Neural cell (in vitro differentiated cells): ENCODE measurements at regions not wholly inside any gene's neighbourhood (a gene's known extent, or its start where the extent isn't known, plus 50 kb on each side); places are given as distances from the start of the nearest gene placed in this dataset.

Source experiments
- H2AFZ ChIP-seq: fragments of 200-600, 300-800 bp; sonication (generic), shearing (Covaris generic); 2 replicates; pipeline ENCODE4 v1.6.0; 2014; ENCODE audit warnings: low read depth, mild to moderate bottlenecking, antibody characterized with exemption, low read length, moderate library complexity
- H3F3A ChIP-seq: fragments of 200-600 bp; shearing (Covaris generic); 2 replicates; pipeline ENCODE4 v1.6.1; 2016; ENCODE audit warnings: mild to moderate bottlenecking, moderate library complexity, mixed read lengths, antibody characterized with exemption, low read length; ENCODE audit not compliant: insufficient read depth, poor library complexity, severe bottlenecking
- H3K27ac ChIP-seq: fragments of 200-600, 300-800 bp; sonication (generic), shearing (Covaris generic); 2 replicates; pipeline ENCODE4 v1.5.1; 2014; ENCODE audit warnings: mild to moderate bottlenecking, low read length, moderate library complexity
- H3K27me3 ChIP-seq: fragments of 300-800, 200-600 bp; sonication (generic), shearing (Covaris generic); 2 replicates; pipeline ENCODE4 v1.6.0; 2014; ENCODE audit warnings: mild to moderate bottlenecking, low read depth, low read length, moderate library complexity; ENCODE audit not compliant: insufficient read depth
- H3K36me3 ChIP-seq: fragments of 300-800, 200-600 bp; sonication (generic), shearing (Covaris generic); 2 replicates; pipeline ENCODE4 v1.5.1; 2014; ENCODE audit warnings: mild to moderate bottlenecking, antibody characterized with exemption, low read length, moderate library complexity; ENCODE audit not compliant: insufficient read depth
- H3K4me2 ChIP-seq: fragments of 300-800, 200-600 bp; sonication (generic), shearing (Covaris generic); 2 replicates; pipeline ENCODE4 v1.6.0; 2014; ENCODE audit warnings: mild to moderate bottlenecking, low read length
- H3K4me3 ChIP-seq: fragments of 300-800, 200-600 bp; sonication (generic), shearing (Covaris generic); 2 replicates; pipeline ENCODE4 v1.5.1; 2014; ENCODE audit warnings: mild to moderate bottlenecking, low read length, moderate library complexity
- H3K79me2 ChIP-seq: fragments of 200-600 bp; shearing (Covaris generic); replicated peaks from 2 replicates; pipeline ENCODE4 v1.6.0; 2014; ENCODE audit warnings: mild to moderate bottlenecking, low read length, moderate library complexity; ENCODE audit not compliant: insufficient read depth
- H3K9ac ChIP-seq: fragments of 300-800, 200-600 bp; sonication (generic), shearing (Covaris generic); 2 replicates; pipeline ENCODE4 v1.6.1; 2016; ENCODE audit warnings: mild to moderate bottlenecking, low read length, mixed read lengths
- H3K9me2 ChIP-seq: fragments of 200-600 bp; shearing (Covaris generic); 2 replicates; pipeline ENCODE4 v1.6.1; 2016; ENCODE audit warnings: mild to moderate bottlenecking, low read length, mixed read lengths; ENCODE audit not compliant: insufficient read depth
- H3K9me3 ChIP-seq: fragments of 200-600, 300-800 bp; sonication (generic), shearing (Covaris generic); 2 replicates; pipeline ENCODE4 v1.6.1; 2016; ENCODE audit warnings: mild to moderate bottlenecking, mixed run types, low read length, moderate library complexity, mixed read lengths
- H4K20me1 ChIP-seq: fragments of 200-600 bp; shearing (Covaris generic); 2 replicates; pipeline ENCODE4 v1.6.1; 2016; ENCODE audit warnings: mild to moderate bottlenecking, mixed run types; ENCODE audit not compliant: insufficient read depth
- EP300 ChIP-seq: fragments of 450-650 bp; conservative IDR thresholded peaks from 2 replicates; pipeline ENCODE4 v1.6.1; 2014; ENCODE audit warnings: antibody characterized with exemption, mild to moderate bottlenecking, moderate library complexity; ENCODE audit not compliant: poor library complexity, severe bottlenecking
- EZH2 ChIP-seq: fragments of 200-600, 300-800 bp; shearing (Covaris generic), sonication (generic); IDR thresholded peaks from 2 replicates; pipeline ENCODE4 v1.6.1; 2014; ENCODE audit warnings: antibody characterized with exemption, low read length, borderline replicate concordance, mild to moderate bottlenecking; ENCODE audit not compliant: insufficient read depth, poor library complexity, severe bottlenecking
- MXI1 ChIP-seq: fragments of 450-650 bp; conservative IDR thresholded peaks from 2 replicates; pipeline ENCODE4 v1.6.1; 2014; ENCODE audit warnings: antibody characterized with exemption, mild to moderate bottlenecking; ENCODE audit not compliant: poor library complexity, severe bottlenecking
- POLR2AphosphoS5 ChIP-seq: IDR thresholded peaks from 2 replicates; pipeline ENCODE4 v1.6.1; 2012
- RAD21 ChIP-seq: fragments of 450-650 bp; conservative IDR thresholded peaks from 2 replicates; pipeline ENCODE4 v1.6.1; 2014; ENCODE audit warnings: antibody characterized with exemption, mild to moderate bottlenecking, moderate library complexity
- SMC3 ChIP-seq: fragments of 450-650 bp; conservative IDR thresholded peaks from 2 replicates; pipeline ENCODE4 v1.6.1; 2014; ENCODE audit warnings: antibody characterized with exemption, mild to moderate bottlenecking, moderate library complexity; ENCODE audit not compliant: poor library complexity
- TAF1 ChIP-seq: IDR thresholded peaks from 2 replicates; pipeline ENCODE4 v1.6.1; 2012; ENCODE audit warnings: low read depth
- TF ChIP-seq, protein P1 (sequence below): fragments of 450-650 bp; IDR thresholded peaks from 2 replicates; pipeline ENCODE4 v1.5.1; 2014; ENCODE audit warnings: antibody characterized with exemption, mild to moderate bottlenecking, moderate library complexity; ENCODE audit not compliant: poor library complexity, severe bottlenecking
- TF ChIP-seq, protein P2 (sequence below): IDR thresholded peaks from 2 replicates; pipeline ENCODE4 v1.6.1; 2012; ENCODE audit warnings: borderline replicate concordance

DNA sequence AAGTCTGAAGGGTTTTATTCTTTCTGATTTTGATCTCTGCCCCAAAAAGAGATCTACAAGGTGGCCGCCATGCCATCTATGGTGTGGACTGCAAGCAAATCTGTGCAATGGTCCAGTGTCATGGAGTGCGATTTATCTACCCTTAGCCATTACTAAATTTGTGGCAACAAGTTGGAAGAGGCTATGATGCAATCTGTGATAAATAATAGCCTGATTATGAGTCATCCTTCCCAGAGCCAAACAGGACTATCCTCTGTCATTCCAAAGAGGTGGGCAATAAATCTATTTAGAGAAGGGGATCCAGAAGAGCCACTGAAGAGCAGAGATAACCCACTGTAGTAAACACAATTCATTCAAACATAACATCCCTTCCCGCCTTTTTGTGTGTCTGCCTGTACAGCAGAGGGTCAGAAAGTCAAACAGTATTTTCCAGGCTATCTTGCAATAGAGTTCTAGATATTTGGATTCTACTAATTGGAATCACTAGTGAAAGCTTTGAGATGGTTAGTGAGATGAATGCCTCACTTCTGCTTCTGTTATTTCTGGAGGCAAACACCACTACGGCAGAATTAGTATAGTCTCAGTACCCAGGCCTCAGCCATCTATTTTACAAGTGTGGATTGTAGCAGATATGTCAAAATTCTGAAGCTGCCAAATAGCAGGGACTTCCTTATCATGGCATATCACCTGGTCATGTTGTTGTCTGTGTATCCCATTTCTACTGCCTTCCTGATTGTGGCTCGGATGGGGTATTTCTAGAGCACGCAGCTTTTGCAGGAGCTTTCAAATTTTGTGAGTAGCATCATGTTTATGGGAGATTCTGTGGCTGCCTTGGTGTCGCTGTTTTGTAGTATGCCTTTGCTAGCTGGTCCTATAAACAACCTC is 192.0 kb downstream of the SMIM20 start:
- no peak overlapping the region for H2AFZ ChIP-seq

DNA sequence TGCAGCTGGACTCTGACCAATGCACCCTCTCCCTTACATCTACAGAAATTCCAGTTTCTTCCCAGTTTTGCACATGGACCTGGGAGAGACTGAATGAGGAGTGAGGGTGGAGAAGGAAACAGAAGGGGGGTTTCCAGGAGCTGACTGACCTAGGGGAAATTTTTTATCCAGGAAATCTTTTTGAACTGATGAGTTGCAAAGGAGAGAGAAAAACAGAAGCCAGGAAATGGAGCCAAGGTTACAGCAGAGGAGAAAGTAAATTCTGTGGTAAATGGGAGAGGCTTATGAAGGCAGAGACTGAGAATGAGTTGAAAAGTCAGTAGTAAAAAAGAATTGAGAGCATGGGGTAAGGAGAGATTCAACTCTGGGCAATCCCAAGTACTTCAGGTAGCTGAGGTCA is 192.8 kb downstream of the SMIM20 start:
- H3K36me3 ChIP-seq = no peaks in the 10 kb centered on the region
- no peak overlapping the region for H2AFZ ChIP-seq
- H3K9ac ChIP-seq = no peak overlapping the region
- no peaks in the 10 kb centered on the region for H3F3A ChIP-seq
- no peaks in the 10 kb centered on the region for H4K20me1 ChIP-seq
- no peaks in the 10 kb centered on the region for H3K9me2 ChIP-seq
- no peak for TF ChIP-seq POLR2AphosphoS5
- no peak overlapping the region for H3K4me2 ChIP-seq
- no peaks in the 10 kb centered on the region for H3K27me3 ChIP-seq
- H3K27ac ChIP-seq = no peak overlapping the region
- H3K4me3 ChIP-seq = no peak overlapping the region
- no peaks in the 10 kb centered on the region for H3K9me3 ChIP-seq
- no peaks in the 10 kb centered on the region for H3K79me2 ChIP-seq

More for the DNA sequence above, 192.0 kb downstream of the SMIM20 start:
- no peaks in the 10 kb centered on the region for H3K9me2 ChIP-seq
- no peak overlapping the region for H3K4me3 ChIP-seq
- H3K9me3 ChIP-seq = no peaks in the 10 kb centered on the region
- H3K9ac ChIP-seq = no peak overlapping the region
- TF ChIP-seq, protein P1, sequence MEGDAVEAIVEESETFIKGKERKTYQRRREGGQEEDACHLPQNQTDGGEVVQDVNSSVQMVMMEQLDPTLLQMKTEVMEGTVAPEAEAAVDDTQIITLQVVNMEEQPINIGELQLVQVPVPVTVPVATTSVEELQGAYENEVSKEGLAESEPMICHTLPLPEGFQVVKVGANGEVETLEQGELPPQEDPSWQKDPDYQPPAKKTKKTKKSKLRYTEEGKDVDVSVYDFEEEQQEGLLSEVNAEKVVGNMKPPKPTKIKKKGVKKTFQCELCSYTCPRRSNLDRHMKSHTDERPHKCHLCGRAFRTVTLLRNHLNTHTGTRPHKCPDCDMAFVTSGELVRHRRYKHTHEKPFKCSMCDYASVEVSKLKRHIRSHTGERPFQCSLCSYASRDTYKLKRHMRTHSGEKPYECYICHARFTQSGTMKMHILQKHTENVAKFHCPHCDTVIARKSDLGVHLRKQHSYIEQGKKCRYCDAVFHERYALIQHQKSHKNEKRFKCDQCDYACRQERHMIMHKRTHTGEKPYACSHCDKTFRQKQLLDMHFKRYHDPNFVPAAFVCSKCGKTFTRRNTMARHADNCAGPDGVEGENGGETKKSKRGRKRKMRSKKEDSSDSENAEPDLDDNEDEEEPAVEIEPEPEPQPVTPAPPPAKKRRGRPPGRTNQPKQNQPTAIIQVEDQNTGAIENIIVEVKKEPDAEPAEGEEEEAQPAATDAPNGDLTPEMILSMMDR = no peak
- TF ChIP-seq SMC3 (no peak), EP300 (no peak), POLR2AphosphoS5 (no peak), TAF1 (no peak), RAD21 (no peak), MXI1 (no peak), EZH2 (no peak)
- TF ChIP-seq, protein P2, sequence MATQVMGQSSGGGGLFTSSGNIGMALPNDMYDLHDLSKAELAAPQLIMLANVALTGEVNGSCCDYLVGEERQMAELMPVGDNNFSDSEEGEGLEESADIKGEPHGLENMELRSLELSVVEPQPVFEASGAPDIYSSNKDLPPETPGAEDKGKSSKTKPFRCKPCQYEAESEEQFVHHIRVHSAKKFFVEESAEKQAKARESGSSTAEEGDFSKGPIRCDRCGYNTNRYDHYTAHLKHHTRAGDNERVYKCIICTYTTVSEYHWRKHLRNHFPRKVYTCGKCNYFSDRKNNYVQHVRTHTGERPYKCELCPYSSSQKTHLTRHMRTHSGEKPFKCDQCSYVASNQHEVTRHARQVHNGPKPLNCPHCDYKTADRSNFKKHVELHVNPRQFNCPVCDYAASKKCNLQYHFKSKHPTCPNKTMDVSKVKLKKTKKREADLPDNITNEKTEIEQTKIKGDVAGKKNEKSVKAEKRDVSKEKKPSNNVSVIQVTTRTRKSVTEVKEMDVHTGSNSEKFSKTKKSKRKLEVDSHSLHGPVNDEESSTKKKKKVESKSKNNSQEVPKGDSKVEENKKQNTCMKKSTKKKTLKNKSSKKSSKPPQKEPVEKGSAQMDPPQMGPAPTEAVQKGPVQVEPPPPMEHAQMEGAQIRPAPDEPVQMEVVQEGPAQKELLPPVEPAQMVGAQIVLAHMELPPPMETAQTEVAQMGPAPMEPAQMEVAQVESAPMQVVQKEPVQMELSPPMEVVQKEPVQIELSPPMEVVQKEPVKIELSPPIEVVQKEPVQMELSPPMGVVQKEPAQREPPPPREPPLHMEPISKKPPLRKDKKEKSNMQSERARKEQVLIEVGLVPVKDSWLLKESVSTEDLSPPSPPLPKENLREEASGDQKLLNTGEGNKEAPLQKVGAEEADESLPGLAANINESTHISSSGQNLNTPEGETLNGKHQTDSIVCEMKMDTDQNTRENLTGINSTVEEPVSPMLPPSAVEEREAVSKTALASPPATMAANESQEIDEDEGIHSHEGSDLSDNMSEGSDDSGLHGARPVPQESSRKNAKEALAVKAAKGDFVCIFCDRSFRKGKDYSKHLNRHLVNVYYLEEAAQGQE = no peak
- H3K27me3 ChIP-seq = no peaks in the 10 kb centered on the region
- no peak overlapping the region for H3K27ac ChIP-seq
- no peaks in the 10 kb centered on the region for H4K20me1 ChIP-seq
- H3K79me2 ChIP-seq = no peaks in the 10 kb centered on the region
- no peaks in the 10 kb centered on the region for H3K36me3 ChIP-seq
- H3K4me2 ChIP-seq = no peak overlapping the region
- H3F3A ChIP-seq = no peaks in the 10 kb centered on the region
